HEK293 (cell line): ENCODE measurements at regions not wholly inside any gene's neighbourhood (a gene's known extent, or its start where the extent isn't known, plus 50 kb on each side); places are given as distances from the start of the nearest gene placed in this dataset.

Source experiments
- CTCF ChIA-PET: fragments of 350-600 bp; formaldehyde crosslinking; extraction: SDS; loops from one replicate; lab custom pipeline; 2021; ENCODE audit warnings: antibody characterized with exemption; lab: Yijun Ruan, JAX
- POLR2A ChIA-PET: fragments of 300-600 bp; formaldehyde crosslinking; extraction: SDS; loops from one replicate; lab custom pipeline; 2020; ENCODE audit warnings: antibody characterized with exemption, inconsistent platforms; lab: Yijun Ruan, JAX
- H3K27ac ChIP-seq: fragments of 200-500 bp; sonication (Bioruptor generic); 2 replicates; pipeline ENCODE4 v1.5.1; 2014; ENCODE audit warnings: low read depth, low read length, control low read depth, inconsistent platforms; ENCODE audit errors: extremely low read depth
- H3K36me3 ChIP-seq, 2 experiments: fragments of 200-500 bp in 1 of 2; sonication (Bioruptor generic) in 1 of 2; 1 replicate in 1 of 2; 2 replicates in 1 of 2; pipeline ENCODE4 v1.5.1; 2014 to 2017; ENCODE audit warnings: inconsistent platforms in 2 of 2, low read length in 2 of 2; ENCODE audit not compliant: control insufficient read depth in 2 of 2, insufficient read depth in 1 of 2
- H3K4me1 ChIP-seq: fragments of 200-500 bp; sonication (Bioruptor generic); 2 replicates; pipeline ENCODE4 v1.5.1; 2014; ENCODE audit warnings: mild to moderate bottlenecking, low read length, inconsistent platforms; ENCODE audit not compliant: control insufficient read depth, insufficient read depth
- H3K4me3 ChIP-seq: 2 replicates; pipeline ENCODE4 v1.5.1; 2011; ENCODE audit warnings: low read depth, mild to moderate bottlenecking, control low read depth, low read length, moderate library complexity
- H3K9me3 ChIP-seq: fragments of 200-500 bp; sonication (Bioruptor generic); 2 replicates; pipeline ENCODE4 v1.5.1; 2014; ENCODE audit warnings: low read depth, low read length, inconsistent platforms; ENCODE audit not compliant: control insufficient read depth, insufficient read depth
- FEZF1 ChIP-seq: fragments of 450-650 bp; formaldehyde crosslinking; IDR thresholded peaks from 2 replicates; pipeline ENCODE4 v1.5.1; 2016; ENCODE audit warnings: missing biosample characterization, missing genetic modification characterization
- GFI1B ChIP-seq: fragments of 450-650 bp; formaldehyde crosslinking; IDR thresholded peaks from 2 replicates; pipeline ENCODE4 v1.5.1; 2016; ENCODE audit warnings: missing biosample characterization, missing genetic modification characterization
- KLF16 ChIP-seq: fragments of 450-650 bp; formaldehyde crosslinking; IDR thresholded peaks from 2 replicates; pipeline ENCODE4 v1.5.1; 2017; ENCODE audit warnings: missing biosample characterization, missing genetic modification characterization
- OVOL3 ChIP-seq: fragments of 450-650 bp; formaldehyde crosslinking; IDR thresholded peaks from 2 replicates; pipeline ENCODE4 v1.5.1; 2016; ENCODE audit warnings: missing biosample characterization, missing genetic modification characterization
- YY2 ChIP-seq: fragments of 450-650 bp; formaldehyde crosslinking; IDR thresholded peaks from 2 replicates; pipeline ENCODE4 v1.5.1; 2016; ENCODE audit warnings: missing biosample characterization, missing genetic modification characterization
- ZBTB21 ChIP-seq: fragments of 450-650 bp; formaldehyde crosslinking; IDR thresholded peaks from 2 replicates; pipeline ENCODE4 v1.5.1; 2017; ENCODE audit warnings: missing biosample characterization, missing genetic modification characterization
- ZFHX2 ChIP-seq: fragments of 450-650 bp; formaldehyde crosslinking; conservative IDR thresholded peaks from 2 replicates; pipeline ENCODE4 v1.5.1; 2016; ENCODE audit warnings: missing biosample characterization, missing genetic modification characterization
- ZNF132 ChIP-seq: fragments of 450-650 bp; formaldehyde crosslinking; IDR thresholded peaks from 2 replicates; pipeline ENCODE4 v1.5.1; 2017; ENCODE audit warnings: missing biosample characterization, missing genetic modification characterization, borderline replicate concordance
- ZNF138 ChIP-seq: fragments of 450-650 bp; formaldehyde crosslinking; IDR thresholded peaks from 2 replicates; pipeline ENCODE4 v1.5.1; 2016; ENCODE audit warnings: missing biosample characterization, missing genetic modification characterization, borderline replicate concordance
- ZNF140 ChIP-seq: fragments of 450-650 bp; formaldehyde crosslinking; IDR thresholded peaks from 2 replicates; pipeline ENCODE4 v1.5.1; 2016; ENCODE audit warnings: missing biosample characterization, missing genetic modification characterization
- ZNF157 ChIP-seq: fragments of 450-650 bp; formaldehyde crosslinking; IDR thresholded peaks from 2 replicates; pipeline ENCODE4 v1.5.1; 2016; ENCODE audit warnings: missing biosample characterization, missing genetic modification characterization
- ZNF341 ChIP-seq: fragments of 450-650 bp; formaldehyde crosslinking; IDR thresholded peaks from 2 replicates; pipeline ENCODE4; 2016; ENCODE audit warnings: low read depth, missing biosample characterization, missing genetic modification characterization
- ZNF529 ChIP-seq: fragments of 450-650 bp; formaldehyde crosslinking; IDR thresholded peaks from 2 replicates; pipeline ENCODE4 v1.5.1; 2017; ENCODE audit warnings: missing genetic modification characterization, missing biosample characterization; ENCODE audit not compliant: insufficient replicate concordance
- ZNF549 ChIP-seq: fragments of 450-650 bp; IDR thresholded peaks from 2 replicates; pipeline ENCODE4 v1.5.1; 2018; ENCODE audit warnings: missing biosample characterization, missing genetic modification characterization, mild to moderate bottlenecking, inconsistent platforms, moderate library complexity
- ZNF558 ChIP-seq: fragments of 450-650 bp; formaldehyde crosslinking; IDR thresholded peaks from 2 replicates; pipeline ENCODE4 v1.5.1; 2016; ENCODE audit warnings: missing biosample characterization, missing genetic modification characterization
- ZNF561 ChIP-seq: fragments of 450-650 bp; IDR thresholded peaks from 2 replicates; pipeline ENCODE4 v1.5.1; 2018; ENCODE audit warnings: missing biosample characterization, missing genetic modification characterization, borderline replicate concordance
- ZNF621 ChIP-seq: fragments of 450-650 bp; formaldehyde crosslinking; IDR thresholded peaks from 2 replicates; pipeline ENCODE4 v1.5.1; 2017; ENCODE audit warnings: missing biosample characterization, missing genetic modification characterization
- ZNF654 ChIP-seq: fragments of 450-650 bp; formaldehyde crosslinking; IDR thresholded peaks from 2 replicates; pipeline ENCODE4 v1.5.1; 2016; ENCODE audit warnings: low read depth, missing biosample characterization, missing genetic modification characterization
- ZNF660 ChIP-seq: fragments of 450-650 bp; IDR thresholded peaks from 2 replicates; pipeline ENCODE4 v1.5.1; 2018; ENCODE audit warnings: missing biosample characterization, mild to moderate bottlenecking, missing genetic modification characterization
- ZNF785 ChIP-seq: fragments of 450-650 bp; formaldehyde crosslinking; IDR thresholded peaks from 2 replicates; pipeline ENCODE4 v1.5.1; 2016; ENCODE audit warnings: missing biosample characterization, missing genetic modification characterization
- TF ChIP-seq, protein P1 (sequence below): fragments of 450-650 bp; formaldehyde crosslinking; IDR thresholded peaks from 2 replicates; pipeline ENCODE4 v1.5.1; 2017; ENCODE audit warnings: missing biosample characterization, missing genetic modification characterization
- TF ChIP-seq, protein P2 (sequence below): fragments of 450-650 bp; formaldehyde crosslinking; IDR thresholded peaks from 2 replicates; pipeline ENCODE4 v1.5.1; 2016; ENCODE audit warnings: missing biosample characterization, missing genetic modification characterization
- TF ChIP-seq, protein P3 (sequence below): fragments of 450-650 bp; formaldehyde crosslinking; IDR thresholded peaks from 2 replicates; pipeline ENCODE4 v1.5.1; 2017; ENCODE audit warnings: missing biosample characterization, missing genetic modification characterization
- TF ChIP-seq, protein P4 (sequence below): fragments of 450-650 bp; formaldehyde crosslinking; IDR thresholded peaks from 2 replicates; pipeline ENCODE4 v1.5.1; 2016; ENCODE audit warnings: missing biosample characterization, missing genetic modification characterization

DNA sequence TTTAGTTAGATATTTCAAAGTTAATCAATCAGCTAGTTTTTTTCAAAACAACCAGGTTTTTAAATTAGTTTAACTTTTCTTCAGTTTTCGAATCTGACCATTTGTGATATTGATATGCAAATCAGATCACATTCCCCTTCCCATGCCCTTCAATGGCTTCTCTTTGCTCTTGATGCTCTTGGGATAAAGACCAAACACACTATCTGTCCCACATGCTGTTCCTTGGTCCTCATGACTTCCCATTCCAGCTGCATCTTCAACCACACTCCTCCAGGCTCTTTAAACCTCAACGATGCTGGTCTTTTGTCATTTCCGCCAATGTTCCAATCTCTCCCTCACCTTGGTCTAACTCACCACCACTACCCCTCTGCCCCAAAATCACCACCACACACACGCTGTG is 285.8 kb downstream of the LMX1A start:
- TF ChIP-seq KLF16 (tag by site-specific recombination): no peak
- no peak for TF ChIP-seq YY2 (tag by site-specific recombination)
- TF ChIP-seq ZNF621: no peak
- TF ChIP-seq ZNF561 (tag by site-specific recombination): no peak
- no peak for TF ChIP-seq ZNF558 (tag by site-specific recombination)
- TF ChIP-seq ZNF654 (tag by site-specific recombination): no peak
- no peak for TF ChIP-seq ZNF529
- Histone ChIP-seq H3K4me1 (no peaks in the 10 kb centered on the region), H3K36me3 (no peaks in the 10 kb centered on the region), H3K9me3 (no peaks in the 10 kb centered on the region), H3K4me3 (no peak overlapping the region), H3K27ac (no peak overlapping the region)
- ChIA-PET POLR2A (no interaction called here), CTCF (no interaction called here)

DNA sequence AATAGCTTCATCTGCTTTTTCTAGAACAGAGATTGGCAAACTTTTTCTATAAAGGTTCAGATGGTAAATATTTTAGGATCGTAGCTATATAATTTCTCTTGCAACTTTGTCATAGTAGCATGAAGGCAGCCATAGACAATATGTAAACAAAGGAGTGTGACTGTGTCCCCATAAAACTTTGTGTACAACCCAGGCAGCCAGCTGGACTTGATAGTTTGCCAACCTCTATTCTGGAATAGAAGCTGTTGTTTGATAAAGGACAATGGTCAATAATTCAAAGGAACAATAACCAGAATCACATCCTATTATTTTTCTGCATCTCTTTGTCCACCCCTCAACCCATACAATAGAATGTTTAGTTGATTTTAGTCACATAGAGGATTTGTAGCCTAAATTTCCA is 286.7 kb downstream of the LMX1A start:
- no peaks in the 10 kb centered on the region for H3K36me3 ChIP-seq
- ChIA-PET POLR2A (no interaction called here), CTCF (interaction anchor here (0.6 to 1.0 kb wide), 3 partner anchors 25 to 401 kb away, joined by 3 read pairs; no protein-coding TSS in a partner anchor)
- H3K27ac ChIP-seq: no peak overlapping the region
- H3K9me3 ChIP-seq: no peaks in the 10 kb centered on the region
- no peak overlapping the region for H3K4me3 ChIP-seq
- H3K4me1 ChIP-seq: no peaks in the 10 kb centered on the region
- TF ChIP-seq ZNF140 (tag by site-specific recombination) (no peak), FEZF1 (tag by site-specific recombination) (0 out of 2 replicates have a peak, but pooled peaks have one; percentile 12)

DNA sequence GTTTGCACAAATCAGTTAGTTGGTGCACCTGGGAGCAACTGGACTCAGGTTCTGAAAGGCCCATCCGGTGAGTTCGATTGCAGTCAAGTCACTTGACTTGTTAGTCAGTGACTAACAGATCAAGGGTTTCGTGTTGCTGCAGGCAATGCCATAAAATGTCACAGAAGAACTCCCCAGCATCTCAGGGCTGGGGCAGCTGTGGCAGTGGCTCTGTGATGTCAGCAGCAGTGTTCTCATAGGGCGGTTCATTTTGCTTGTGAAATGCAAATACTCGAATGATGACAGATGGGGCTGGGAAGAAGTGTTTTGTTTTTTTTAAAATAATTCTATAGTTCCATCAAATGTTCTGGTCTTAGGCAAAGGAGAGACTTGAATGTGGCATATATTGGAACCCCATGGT is 287.8 kb downstream of the LMX1A start:
- Histone ChIP-seq H3K27ac (no peak overlapping the region), H3K36me3 (no peaks in the 10 kb centered on the region), H3K4me3 (no peak overlapping the region), H3K9me3 (no peaks in the 10 kb centered on the region), H3K4me1 (no peaks in the 10 kb centered on the region)
- POLR2A ChIA-PET: no interaction called here
- CTCF ChIA-PET: interaction anchor here (1.0 kb wide), 1 partner anchor 24 kb away, joined by 3 read pairs; no protein-coding TSS in a partner anchor
- TF ChIP-seq ZNF549 (tag by site-specific recombination): no peak
- TF ChIP-seq ZNF785: no peak
- TF ChIP-seq, protein P1, sequence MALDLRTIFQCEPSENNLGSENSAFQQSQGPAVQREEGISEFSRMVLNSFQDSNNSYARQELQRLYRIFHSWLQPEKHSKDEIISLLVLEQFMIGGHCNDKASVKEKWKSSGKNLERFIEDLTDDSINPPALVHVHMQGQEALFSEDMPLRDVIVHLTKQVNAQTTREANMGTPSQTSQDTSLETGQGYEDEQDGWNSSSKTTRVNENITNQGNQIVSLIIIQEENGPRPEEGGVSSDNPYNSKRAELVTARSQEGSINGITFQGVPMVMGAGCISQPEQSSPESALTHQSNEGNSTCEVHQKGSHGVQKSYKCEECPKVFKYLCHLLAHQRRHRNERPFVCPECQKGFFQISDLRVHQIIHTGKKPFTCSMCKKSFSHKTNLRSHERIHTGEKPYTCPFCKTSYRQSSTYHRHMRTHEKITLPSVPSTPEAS (tag by site-specific recombination): no peak
- TF ChIP-seq, protein P2, sequence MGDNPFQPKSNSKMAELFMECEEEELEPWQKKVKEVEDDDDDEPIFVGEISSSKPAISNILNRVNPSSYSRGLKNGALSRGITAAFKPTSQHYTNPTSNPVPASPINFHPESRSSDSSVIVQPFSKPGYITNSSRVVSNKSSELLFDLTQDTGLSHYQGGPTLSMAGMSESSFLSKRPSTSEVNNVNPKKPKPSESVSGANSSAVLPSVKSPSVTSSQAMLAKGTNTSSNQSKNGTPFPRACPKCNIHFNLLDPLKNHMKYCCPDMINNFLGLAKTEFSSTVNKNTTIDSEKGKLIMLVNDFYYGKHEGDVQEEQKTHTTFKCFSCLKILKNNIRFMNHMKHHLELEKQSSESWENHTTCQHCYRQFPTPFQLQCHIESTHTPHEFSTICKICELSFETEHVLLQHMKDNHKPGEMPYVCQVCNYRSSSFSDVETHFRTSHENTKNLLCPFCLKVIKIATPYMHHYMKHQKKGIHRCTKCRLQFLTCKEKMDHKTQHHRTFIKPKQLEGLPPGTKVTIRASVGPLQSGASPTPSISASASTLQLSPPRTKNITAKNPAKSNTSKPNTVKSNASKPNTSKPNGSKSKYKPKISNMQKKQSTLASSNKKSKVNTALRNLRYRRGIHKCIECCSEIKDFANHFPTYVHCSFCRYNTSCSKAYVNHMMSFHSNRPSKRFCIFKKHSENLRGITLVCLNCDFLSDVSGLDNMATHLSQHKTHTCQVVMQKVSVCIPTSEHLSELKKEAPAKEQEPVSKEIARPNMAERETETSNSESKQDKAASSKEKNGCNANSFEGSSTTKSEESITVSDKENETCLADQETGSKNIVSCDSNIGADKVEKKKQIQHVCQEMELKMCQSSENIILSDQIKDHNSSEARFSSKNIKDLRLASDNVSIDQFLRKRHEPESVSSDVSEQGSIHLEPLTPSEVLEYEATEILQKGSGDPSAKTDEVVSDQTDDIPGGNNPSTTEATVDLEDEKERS (tag by site-specific recombination): no peak
- TF ChIP-seq, protein P3, sequence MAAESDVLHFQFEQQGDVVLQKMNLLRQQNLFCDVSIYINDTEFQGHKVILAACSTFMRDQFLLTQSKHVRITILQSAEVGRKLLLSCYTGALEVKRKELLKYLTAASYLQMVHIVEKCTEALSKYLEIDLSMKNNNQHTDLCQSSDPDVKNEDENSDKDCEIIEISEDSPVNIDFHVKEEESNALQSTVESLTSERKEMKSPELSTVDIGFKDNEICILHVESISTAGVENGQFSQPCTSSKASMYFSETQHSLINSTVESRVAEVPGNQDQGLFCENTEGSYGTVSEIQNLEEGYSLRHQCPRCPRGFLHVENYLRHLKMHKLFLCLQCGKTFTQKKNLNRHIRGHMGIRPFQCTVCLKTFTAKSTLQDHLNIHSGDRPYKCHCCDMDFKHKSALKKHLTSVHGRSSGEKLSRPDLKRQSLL (tag by site-specific recombination): no peak
- no peak for TF ChIP-seq ZNF132
- TF ChIP-seq, protein P4, sequence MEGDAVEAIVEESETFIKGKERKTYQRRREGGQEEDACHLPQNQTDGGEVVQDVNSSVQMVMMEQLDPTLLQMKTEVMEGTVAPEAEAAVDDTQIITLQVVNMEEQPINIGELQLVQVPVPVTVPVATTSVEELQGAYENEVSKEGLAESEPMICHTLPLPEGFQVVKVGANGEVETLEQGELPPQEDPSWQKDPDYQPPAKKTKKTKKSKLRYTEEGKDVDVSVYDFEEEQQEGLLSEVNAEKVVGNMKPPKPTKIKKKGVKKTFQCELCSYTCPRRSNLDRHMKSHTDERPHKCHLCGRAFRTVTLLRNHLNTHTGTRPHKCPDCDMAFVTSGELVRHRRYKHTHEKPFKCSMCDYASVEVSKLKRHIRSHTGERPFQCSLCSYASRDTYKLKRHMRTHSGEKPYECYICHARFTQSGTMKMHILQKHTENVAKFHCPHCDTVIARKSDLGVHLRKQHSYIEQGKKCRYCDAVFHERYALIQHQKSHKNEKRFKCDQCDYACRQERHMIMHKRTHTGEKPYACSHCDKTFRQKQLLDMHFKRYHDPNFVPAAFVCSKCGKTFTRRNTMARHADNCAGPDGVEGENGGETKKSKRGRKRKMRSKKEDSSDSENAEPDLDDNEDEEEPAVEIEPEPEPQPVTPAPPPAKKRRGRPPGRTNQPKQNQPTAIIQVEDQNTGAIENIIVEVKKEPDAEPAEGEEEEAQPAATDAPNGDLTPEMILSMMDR (tag by site-specific recombination): no peak
- TF ChIP-seq ZNF138 (tag by site-specific recombination): no peak
- TF ChIP-seq OVOL3 (tag by site-specific recombination): no peak
- 0 out of 2 replicates have a peak, but pooled peaks have one; percentile 31 for TF ChIP-seq ZBTB21
- no peak for TF ChIP-seq ZFHX2 (tag by site-specific recombination)
- no peak for TF ChIP-seq GFI1B (tag by site-specific recombination)
- no peak for TF ChIP-seq ZNF341
- TF ChIP-seq ZNF157 (tag by site-specific recombination): no peak
- peak; percentile 10; the same call in 1 of the 2 replicates for TF ChIP-seq ZNF660 (tag by site-specific recombination)
